HPDE6-E6E7 (cell line): ENCODE measurements at regions not wholly inside any gene's neighbourhood (a gene's known extent, or its start where the extent isn't known, plus 50 kb on each side); places are given as distances from the start of the nearest gene placed in this dataset.

Experiments used
- DNase-seq: peaks from one replicate; pipeline ENCODE4 v3.0.0; 2011; ENCODE audit warnings: missing footprints; ENCODE audit errors: extremely low spot score

DNA sequence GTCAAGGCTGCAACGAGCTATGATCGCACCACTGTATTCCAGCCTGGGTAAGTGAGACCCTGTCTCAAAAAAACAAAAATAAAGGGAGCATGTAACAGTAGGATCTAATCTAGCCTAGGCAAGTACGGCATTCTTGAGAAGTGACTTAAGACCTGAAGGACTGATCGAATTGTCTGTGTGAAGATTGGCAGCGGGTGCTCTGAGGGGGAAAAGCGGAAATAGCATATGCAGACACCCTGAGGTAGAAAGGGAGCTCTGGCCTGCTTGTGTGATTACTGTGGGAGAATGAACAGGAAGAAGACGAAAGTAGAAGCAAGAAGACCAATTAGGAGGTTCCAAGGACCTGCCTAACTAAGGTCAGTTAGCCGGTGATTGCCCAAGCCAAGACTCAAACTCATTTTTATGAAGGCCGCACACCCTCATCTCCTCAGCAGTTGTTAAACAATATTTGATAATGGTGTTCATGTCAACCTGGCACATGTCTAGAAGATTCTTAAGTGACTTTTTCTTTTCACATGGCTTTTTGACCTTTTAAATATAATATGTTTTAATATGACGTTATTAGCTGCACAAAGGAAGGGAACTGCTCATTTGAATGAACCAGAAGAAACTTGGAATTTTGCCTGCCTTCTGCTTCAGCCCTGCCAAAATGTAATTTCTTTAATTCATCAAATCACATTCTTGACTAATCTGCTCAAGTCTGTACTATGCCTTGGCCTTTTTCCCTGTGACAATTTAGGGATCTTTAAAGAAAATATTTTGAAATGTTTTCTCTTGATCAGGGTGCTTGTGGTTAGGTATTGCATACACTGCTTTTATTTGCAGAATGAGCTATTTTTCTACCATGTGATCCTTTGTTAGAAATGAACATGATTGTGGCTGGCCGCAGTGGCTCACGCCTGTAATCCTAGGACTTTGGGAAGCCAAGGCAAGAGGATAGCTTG lies 289.2 kb upstream of the DMRT1 start:
- no peak for DNase-seq

DNA sequence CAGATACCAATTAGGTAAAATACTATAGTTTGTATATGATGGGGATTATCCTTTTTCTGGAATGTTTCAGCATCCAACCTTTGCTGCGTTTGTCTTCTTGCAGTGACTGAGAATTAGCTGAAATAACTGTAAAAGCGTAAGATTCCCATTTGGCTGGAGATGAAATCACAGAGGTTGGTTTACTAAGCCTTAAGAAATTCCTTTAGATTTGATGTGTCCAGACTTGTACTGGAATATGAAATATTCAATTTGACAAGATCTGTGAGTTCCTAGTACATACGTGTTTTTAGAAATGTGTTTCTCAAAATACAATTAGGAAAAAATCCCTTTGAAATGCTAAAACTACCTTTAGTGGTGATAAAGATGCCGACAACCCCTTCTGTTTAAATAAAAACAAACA lies 286.0 kb upstream of the DMRT1 start:
- DNase-seq = no peak

DNA sequence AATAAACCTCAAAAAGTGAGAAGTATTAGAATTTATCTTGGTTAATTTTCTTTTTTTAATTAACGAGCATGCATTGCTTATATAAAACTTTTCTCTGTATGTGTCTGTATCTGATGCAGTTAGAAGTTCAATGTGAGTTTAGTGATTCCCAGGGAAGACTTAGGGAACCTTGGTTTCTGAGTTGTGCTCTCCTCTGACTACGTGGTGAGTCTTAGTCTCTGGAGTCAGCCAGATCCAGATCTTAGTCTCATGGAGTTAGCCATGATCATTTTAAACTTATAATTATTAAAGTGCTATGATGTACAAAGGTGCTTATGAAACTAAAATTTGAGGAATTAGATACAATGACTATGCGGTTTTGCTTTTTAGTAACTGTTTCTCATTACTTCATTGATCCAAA lies 285.3 kb upstream of the DMRT1 start:
- DNase-seq = no peak

DNA sequence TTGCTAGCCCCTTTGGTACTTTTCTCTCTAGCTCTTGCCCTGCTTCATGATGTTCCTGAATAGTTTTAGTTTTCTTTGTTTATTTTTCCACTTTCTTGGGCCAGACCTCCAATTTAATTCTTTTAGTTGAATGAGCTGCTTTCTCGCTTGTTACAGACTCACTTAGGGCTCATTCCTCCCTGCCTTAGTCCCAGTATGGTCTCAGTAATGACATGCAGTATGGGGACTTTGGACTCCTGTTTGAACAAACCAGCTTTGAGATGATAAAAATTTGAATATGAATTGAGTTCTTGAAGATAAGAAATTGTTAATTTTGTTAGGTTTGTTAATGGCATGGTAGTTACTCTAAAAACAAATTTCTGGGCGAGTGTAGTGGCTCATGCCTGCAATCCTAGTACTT lies 284.8 kb upstream of the DMRT1 start:
- no peak for DNase-seq

DNA sequence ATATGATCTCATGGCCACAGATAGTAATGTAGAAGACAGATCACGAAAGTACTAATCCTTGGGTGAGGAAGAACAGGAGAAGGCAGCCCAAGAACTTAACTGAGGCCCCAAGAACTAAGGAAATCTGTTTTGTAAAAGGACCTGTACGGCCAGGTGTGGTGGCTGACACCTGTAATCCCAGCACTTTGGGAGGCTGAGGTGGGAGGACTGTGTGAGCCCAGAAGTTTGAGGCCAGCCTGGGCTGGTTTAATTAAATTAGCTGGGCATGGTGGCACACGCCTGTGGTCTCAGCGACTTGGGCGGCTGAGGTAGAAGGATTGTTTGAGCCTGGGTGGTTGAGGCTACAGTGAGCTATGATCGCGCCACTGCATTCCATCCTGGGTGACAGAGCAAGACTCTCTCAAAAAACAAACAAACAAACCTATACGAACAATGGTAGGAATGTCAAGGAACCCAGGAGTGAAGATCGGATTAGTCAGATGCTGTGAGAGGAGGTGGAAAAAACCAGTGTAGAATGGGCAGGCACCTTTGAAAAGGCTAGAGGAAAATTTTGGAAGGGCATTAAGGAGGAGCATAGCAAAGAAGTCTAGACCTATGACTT lies 283.8 kb upstream of the DMRT1 start:
- DNase-seq = no peak

DNA sequence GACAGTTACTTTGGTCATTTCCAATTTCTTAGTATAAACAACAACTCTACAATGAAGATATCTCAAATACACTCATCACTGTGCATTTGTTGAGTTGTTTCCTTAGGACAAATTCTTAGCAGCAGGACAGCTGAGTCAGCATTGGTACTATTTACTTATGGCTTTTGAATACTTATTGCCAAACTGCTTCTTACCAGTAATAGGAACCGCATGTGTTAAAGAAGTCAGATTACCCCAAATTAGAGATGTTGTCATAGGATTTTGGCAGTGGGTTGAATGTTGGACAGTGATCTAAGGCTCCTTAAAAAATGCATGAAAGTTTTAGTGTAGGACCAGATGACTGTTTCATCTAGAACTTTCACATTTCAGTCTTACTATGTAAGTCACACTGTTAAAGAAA lies 280.1 kb upstream of the DMRT1 start:
- no peak for DNase-seq

DNA sequence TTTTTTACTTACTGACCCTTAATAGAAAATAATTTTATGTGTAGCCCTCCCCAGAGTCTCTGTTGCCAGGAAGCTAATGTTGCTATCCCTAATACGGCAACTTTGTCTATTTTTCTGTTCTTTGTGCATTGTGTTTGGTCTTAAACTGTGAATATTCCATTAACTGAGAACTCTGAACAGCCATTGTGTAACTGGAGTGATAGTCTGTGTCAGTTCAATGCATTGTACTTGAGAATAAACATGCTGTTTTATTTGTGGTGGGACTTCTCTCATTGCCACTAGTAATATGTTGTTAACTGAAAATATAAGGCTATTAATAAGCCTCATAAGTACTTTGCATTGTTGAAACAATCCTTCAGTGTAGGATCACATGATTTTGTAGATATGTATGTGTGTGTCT lies 278.3 kb upstream of the DMRT1 start:
- no peak for DNase-seq

DNA sequence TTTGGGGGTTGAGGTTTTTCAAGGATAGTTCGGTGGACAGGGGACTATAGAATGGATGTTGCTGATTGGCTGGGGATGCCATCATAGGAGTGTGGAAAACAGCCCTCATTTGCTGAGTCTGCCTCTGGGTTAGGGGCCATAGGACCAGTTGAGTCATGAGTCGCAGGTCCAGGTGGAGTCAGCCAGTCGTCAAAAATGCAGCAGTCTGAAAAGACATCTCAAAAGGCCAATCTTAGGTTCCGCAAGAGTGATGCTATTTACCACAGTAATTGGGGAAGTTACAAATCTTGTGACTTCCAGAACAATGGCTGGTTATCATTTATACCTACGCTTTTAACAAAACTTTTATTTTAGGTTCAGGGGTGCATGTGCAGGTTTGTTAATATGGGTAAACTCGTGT lies 276.0 kb upstream of the DMRT1 start:
- DNase-seq = no peak

DNA sequence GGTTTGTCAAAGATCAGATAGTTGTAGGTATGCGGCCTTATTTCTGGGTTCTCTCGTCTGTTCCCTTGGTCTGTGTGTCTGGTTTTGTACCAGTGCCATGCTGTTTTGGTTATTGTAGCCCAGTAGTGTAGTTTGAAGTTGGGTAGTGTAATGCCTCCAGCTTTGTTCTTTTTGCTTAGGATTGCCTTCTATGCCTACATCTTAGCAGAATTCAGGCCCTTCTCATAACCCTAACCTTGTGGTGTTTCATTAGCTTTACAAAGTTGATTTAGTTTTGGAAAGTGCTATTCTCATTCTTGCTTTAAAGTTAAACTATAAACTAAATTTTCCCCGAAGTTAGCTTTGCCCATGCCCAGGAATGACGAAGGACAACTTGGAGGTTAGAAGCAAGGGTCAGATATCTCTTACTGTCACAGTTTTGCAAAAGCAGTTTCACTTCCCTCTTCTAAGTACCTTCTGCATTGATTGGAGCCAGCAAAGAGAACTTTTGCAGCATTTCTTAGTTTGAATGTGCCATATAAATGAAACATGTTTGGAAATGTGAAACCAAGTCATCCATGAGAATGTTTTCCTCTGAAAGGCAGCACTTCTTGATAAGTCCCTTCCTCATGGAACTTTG lies 274.3 kb upstream of the DMRT1 start:
- DNase-seq = no peak

DNA sequence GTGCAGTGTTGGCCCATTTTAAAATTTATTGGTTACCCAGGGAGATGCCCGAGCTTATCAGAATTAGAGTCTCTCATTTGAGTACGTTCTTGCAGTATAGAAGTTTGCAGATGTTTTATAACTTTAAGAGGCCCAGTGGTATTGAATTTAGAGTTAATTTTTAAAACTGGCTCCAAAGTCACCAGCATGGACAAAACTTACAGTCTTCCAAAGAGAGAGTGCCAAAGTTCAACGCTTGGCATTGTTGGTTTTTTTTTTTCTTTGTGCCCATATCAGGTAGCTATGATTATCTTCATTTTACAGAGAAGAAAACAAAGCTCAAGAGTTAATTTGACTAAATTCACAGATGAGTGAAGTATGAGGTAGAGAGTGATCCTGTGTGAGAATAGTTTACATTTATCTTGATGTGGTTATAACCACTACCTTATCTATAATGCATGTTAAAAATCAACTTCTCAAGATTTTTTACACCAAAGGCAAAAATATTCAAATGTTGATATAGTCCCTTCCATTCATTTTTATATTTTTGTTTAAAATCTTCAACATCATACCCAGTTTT lies 273.7 kb upstream of the DMRT1 start:
- no peak for DNase-seq

DNA sequence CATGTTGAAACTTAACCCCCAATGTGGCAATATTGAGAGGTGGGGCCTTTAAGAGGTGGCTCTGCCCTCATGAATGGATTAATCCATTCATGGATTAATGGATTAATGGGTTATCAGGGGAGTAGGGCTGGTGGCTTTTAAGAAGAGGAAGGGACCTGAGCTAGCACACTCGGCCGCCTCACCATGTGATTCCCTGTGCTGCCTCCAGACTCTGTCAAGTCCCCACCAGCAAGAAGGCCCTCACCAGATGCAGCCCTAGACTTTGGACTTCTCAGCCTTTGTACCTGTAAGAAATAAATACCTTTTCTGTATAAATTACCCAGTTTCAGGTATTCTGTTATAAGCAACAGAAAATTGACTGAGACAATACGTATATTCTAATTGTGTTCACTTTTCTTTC lies 272.2 kb upstream of the DMRT1 start:
- no peak for DNase-seq

DNA sequence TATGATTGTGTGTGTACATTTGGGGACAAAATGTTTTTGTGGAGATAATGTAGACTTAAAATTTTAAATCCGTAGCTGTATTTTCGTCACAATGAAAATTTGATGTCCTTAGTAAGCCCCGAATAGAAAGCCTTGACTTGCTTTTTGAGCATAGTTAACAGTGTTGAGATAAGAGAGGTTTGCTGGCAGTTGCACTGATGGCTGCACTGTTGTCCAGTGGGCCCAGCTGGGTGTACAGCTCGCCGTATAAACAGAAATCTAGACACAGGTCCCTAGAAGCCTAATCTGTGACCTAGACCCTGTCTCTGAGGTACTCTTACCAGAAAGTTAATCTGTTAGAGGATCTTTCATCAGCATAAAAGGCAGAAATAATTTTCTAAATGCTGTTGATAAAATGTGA lies 271.3 kb upstream of the DMRT1 start:
- no peak for DNase-seq

DNA sequence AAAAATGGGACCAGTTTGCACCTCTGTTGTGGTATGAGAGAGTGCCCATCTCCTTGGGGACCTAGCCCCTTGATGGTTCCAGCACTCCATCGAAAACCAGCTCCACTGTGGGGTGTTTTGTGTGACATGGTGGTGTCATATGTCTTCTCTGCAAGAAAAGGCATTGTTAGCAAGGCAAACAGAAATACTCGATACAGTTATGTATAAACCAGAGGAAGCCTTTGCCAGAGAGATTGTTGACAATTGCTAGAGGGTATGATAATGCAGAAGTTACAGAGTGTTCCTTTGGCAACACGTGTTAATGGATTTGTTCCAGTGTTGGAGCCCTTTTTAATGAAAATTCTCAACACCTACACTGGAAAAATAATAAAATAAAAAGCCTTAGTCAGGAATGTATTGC lies 270.4 kb upstream of the DMRT1 start:
- DNase-seq = no peak

DNA sequence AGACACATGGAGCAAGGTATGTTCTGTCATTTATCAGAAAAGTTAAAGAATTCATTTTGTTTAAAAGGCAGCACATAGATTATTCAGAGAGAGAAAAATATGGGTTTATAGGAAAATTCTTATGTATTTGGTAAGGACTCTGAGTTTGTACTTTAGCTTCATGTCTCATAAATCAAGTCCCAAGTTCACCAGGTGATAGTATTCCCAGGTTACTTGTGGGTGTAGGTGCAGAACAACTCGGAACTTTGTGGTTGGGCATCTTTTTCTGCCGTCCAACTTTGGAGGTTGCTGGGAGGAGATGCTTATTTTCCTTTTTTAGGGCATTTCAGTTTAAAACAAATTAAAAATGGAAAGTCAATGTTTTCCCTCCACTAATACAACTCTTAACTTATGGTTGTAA lies 269.8 kb upstream of the DMRT1 start:
- DNase-seq = no peak

DNA sequence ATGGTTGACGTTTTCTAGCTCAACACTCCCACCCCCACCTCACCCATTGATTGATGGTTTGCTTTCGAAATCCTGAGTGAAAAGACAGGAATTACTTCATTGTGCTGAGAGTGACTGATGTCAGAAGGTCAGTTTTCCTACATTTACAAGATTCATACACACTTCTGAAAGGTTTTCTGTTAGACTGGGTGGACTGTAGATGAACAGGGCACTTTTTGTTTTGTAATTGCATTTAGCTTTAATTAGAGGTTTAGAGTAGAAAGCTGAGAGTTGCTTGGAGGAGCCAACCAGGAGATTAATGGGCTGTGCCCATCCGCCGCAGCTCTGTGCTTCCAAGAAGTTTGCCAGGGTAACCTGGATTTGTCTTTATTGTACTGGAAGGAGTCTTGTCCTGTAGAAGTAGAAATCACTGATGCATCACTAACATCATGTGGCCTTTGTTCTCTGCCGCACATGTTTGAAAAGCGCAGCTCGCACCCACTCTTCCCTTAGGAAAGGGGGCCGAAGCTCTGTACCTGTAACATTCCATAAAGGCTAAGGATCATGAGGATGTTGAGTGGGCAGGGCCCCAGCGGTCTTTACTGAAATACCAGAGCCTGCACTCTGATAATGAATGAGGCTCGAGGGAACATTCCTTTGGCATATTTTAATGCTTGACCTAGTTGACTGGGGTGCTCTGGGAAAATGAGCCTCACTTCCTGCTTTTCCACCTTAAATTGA lies 267.6 kb upstream of the DMRT1 start:
- DNase-seq = no peak

DNA sequence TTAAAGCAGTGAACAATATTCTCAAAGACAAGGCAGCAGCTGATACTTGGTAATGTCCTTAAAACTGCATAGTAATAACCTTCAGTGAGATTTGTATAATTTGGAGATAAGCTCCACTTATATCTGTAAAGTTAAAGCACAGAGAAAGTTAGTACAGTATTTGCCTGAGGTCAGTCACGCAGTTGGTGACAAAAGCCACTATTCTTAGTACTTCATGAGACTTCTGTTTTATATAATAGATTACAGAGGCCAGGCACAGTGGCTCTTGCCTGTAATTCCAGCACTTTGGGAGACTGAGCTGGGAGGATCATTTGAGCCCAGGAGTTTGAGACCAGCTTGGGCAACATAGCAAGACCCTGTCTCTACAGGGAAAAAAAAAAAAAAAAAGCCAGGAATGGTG lies 266.4 kb upstream of the DMRT1 start:
- no peak for DNase-seq

DNA sequence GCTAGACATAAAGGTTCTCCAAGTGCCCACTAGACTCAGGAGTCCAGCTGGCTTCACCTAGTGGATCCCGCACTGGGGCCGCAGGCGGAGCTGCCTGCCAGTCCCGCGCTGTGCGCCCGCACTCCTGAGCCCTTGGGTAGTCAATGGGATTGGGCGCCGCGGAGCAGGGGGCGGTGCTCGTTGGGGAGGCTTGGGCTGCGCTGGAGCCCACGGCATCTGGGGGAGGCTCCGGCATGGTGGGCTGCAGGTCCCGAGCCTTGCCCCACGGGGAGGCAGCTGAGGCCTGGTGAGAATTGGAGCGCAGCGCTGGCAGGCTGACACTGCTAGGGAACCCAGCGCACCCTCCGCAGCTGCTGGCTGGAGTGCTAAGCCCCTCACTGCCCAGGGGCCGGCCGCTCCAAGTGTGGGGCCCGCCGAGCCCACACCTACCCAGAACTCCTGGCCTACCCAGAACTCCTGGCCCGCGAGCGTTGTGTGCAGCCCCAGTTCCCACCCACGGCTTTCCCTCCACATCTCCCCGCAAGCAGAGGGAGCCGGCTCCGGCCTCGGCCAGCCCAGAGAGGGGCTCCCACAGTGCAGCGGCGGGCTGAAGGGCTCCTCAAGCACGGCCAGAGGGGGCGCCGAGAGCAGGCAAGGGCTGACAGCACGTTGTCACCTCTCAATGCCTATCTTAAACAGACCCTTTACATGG lies 260.7 kb upstream of the DMRT1 start:
- DNase-seq = no peak

DNA sequence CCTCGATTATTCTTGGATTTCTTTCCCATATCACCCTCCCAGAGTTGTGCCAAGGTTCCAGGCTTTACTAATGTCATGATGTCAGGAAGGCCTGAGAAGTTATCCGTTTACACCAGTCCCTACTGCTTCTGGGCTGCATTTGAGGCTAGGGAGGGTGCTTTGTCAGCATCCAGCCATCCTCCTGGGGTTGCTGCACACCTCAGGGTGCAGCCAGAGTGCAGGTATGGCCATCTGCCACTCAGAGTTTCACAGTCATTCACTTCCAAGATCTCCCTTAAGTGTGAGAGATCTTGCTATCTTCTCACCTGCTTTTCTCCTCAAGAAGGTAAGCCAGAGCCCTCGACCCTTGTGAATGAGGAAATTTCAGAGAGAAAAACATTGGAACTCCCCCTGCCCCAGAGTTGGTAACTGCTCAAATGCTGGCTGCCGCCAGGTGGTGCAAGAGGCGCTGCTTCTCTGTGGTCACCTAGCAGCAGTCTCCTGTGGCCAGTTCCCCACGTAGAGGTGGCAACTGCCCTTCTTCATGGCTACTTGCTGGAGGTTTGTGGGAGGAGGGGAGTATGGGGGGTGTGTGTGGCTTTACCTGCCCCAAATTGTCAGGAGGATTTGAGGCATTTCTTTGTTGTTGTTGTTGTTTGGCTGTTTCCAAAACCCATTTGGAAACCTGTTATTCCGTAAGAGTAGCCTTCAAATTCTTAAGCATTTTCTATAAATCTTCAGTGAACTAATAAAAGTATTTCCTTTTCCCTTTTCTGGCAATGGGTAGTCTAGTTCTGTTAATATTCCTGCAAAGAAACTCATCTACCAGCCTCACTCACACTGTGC lies 259.6 kb upstream of the DMRT1 start:
- DNase-seq = no peak

DNA sequence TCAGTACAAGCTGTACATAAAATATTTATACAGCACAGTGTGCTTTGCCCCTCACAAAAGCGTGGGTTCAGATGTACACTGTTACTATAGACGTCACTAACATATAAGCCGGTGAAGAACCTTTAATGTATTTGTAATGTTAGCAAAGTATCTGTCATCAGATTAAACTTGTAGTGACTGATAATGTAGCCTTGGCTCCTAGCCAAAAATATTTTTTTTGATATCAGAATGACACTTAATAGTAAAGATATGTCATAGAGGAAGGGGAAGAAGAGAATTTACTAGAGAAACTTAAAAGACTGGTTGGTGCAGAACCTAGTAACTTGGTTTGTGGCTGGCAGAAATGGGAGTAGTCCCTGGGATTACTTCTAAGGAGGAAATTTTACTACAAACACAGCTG lies 258.7 kb upstream of the DMRT1 start:
- no peak for DNase-seq

DNA sequence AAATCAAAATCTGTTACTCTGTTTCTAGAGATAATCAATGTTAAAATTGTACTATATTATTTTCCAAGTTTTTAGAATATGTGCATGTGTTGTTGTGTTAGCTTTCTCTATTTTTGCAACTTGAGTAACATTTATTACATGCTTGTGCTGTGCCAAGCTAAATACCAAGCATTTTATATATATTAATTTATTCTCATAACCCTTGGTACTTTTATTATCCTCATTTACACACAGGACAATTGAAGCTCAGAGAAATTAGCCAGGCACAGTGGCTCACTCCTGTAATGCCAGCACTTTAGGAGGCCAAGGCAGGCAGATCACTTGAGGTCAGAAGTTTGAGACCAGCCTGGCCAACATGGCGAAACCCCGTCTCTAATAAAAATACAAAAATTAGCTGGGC lies 254.0 kb upstream of the DMRT1 start:
- DNase-seq = no peak

DNA sequence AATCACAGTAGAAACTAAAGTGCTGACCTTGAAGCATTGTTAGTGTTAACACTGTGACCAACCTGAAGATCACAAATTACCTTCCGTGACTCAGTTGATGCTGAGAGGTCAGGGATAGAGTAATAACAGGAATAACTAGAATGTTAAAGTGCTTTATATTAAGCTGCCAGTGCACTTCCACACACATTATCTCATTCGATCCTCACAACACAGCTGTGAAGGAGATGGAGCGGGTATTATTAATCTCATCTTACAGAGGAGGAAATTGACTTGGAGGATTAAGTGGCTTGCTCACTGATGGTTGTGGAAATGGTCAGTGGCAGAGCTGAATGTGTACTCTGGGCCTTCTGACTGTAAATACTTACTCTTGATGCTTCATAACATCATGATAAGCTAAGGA lies 252.5 kb upstream of the DMRT1 start:
- no peak for DNase-seq
